DOHH2 (cell line): ENCODE measurements at regions not wholly inside any gene's neighbourhood (a gene's known extent, or its start where the extent isn't known, plus 50 kb on each side); places are given as distances from the start of the nearest gene placed in this dataset.

ENCODE experiments used
- H3F3A ChIP-seq: fragments of 200-600 bp; sonication (generic), shearing (Covaris generic); 2 replicates; pipeline ENCODE4 v1.6.0; 2016; ENCODE audit warnings: antibody characterized with exemption, mild to moderate bottlenecking; ENCODE audit not compliant: control insufficient read depth, insufficient read depth
- H3K27ac ChIP-seq: fragments of 200-600 bp; sonication (generic); 2 replicates; pipeline ENCODE4 v1.5.1; 2014; ENCODE audit warnings: low read depth, mild to moderate bottlenecking, low read length, moderate library complexity
- H3K27me3 ChIP-seq: fragments of 200-600 bp; sonication (generic); 2 replicates; pipeline ENCODE4 v1.6.1; 2014; ENCODE audit warnings: mild to moderate bottlenecking, low read length, mixed read lengths; ENCODE audit not compliant: control insufficient read depth
- H3K36me3 ChIP-seq: fragments of 200-600 bp; sonication (generic); 2 replicates; pipeline ENCODE4 v1.6.1; 2014; ENCODE audit warnings: mild to moderate bottlenecking, low read length, moderate library complexity, mixed read lengths; ENCODE audit not compliant: control insufficient read depth
- H3K4me1 ChIP-seq: fragments of 200-600 bp; sonication (generic); 2 replicates; pipeline ENCODE4 v1.6.1; 2014; ENCODE audit warnings: mild to moderate bottlenecking, low read length, mixed read lengths; ENCODE audit not compliant: control insufficient read depth
- H3K4me2 ChIP-seq: fragments of 200-600 bp; sonication (generic); 2 replicates; pipeline ENCODE4 v1.6.0; 2014; ENCODE audit warnings: mild to moderate bottlenecking, low read length, moderate library complexity
- H3K4me3 ChIP-seq: fragments of 200-600 bp; sonication (generic); 2 replicates; pipeline ENCODE4 v1.5.1; 2014; ENCODE audit warnings: mild to moderate bottlenecking, low read length, mixed read lengths
- H3K79me2 ChIP-seq: fragments of 200-600 bp; sonication (generic); 2 replicates; pipeline ENCODE4 v1.6.1; 2014; ENCODE audit warnings: mild to moderate bottlenecking, low read length, mixed read lengths; ENCODE audit not compliant: control insufficient read depth
- H3K9me2 ChIP-seq: fragments of 200-600 bp; sonication (generic); replicated peaks from 2 replicates; pipeline ENCODE4 v1.6.1; 2014; ENCODE audit warnings: mild to moderate bottlenecking, low read length, mixed read lengths; ENCODE audit not compliant: control insufficient read depth
- H3K9me3 ChIP-seq: fragments of 200-600 bp; sonication (generic); 2 replicates; pipeline ENCODE4 v1.6.1; 2014; ENCODE audit warnings: antibody characterized with exemption, low read length, mixed read lengths; ENCODE audit not compliant: control insufficient read depth, insufficient read depth
- H4K20me1 ChIP-seq: fragments of 200-600 bp; sonication (generic); 2 replicates; pipeline ENCODE4 v1.6.0; 2014; ENCODE audit warnings: low read depth, mild to moderate bottlenecking, antibody characterized with exemption, low read length, moderate library complexity; ENCODE audit not compliant: control insufficient read depth, insufficient read depth
- EZH2phosphoT487 ChIP-seq: fragments of 200-600 bp; sonication (generic); IDR thresholded peaks from 2 replicates; pipeline ENCODE4 v1.6.1; 2017; ENCODE audit warnings: borderline replicate concordance, mild to moderate bottlenecking, antibody characterized with exemption, low read length, moderate library complexity, mixed read lengths
- TF ChIP-seq, protein P1 (sequence below): fragments of 200-600 bp; sonication (generic); IDR thresholded peaks from one replicate; pipeline ENCODE4 v1.5.1; 2014; ENCODE audit warnings: antibody characterized with exemption, mild to moderate bottlenecking, low read depth, low read length; ENCODE audit not compliant: poor library complexity, severe bottlenecking

DNA sequence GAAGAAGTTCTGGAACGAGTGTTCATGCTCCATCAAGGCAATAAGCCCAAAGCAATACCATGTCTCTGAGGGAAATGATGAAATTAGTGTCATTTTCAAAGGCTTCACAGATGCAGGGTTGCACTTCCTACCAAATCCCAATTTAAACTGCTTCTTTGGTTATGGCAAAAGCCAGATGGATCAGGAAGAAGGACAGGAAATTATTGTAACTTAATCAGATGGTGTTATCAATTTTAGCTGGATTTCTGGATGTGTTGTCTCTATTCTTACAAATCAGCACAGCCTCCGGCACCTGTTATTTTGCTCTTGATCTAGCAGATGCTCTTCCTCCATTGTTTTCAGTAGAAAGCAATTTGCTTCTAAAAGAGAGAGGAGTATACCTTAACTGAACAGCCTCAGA lies 693.4 kb downstream of the SOCS6 start:
- Histone ChIP-seq H3K36me3 (no peaks in the 10 kb centered on the region), H3K27me3 (no peaks in the 10 kb centered on the region), H3K4me1 (no peaks in the 10 kb centered on the region), H4K20me1 (no peaks in the 10 kb centered on the region), H3K4me2 (no peak overlapping the region), H3K27ac (no peak overlapping the region), H3K4me3 (no peak overlapping the region), H3K9me3 (peaks cover 3% of the 10 kb centered on the region; the same call in 1 of the 2 replicates), H3K79me2 (no peaks in the 10 kb centered on the region), H3F3A (no peaks in the 10 kb centered on the region), H3K9me2 (no peaks in the 10 kb centered on the region)
- no peak for TF ChIP-seq EZH2phosphoT487
- TF ChIP-seq, protein P1, sequence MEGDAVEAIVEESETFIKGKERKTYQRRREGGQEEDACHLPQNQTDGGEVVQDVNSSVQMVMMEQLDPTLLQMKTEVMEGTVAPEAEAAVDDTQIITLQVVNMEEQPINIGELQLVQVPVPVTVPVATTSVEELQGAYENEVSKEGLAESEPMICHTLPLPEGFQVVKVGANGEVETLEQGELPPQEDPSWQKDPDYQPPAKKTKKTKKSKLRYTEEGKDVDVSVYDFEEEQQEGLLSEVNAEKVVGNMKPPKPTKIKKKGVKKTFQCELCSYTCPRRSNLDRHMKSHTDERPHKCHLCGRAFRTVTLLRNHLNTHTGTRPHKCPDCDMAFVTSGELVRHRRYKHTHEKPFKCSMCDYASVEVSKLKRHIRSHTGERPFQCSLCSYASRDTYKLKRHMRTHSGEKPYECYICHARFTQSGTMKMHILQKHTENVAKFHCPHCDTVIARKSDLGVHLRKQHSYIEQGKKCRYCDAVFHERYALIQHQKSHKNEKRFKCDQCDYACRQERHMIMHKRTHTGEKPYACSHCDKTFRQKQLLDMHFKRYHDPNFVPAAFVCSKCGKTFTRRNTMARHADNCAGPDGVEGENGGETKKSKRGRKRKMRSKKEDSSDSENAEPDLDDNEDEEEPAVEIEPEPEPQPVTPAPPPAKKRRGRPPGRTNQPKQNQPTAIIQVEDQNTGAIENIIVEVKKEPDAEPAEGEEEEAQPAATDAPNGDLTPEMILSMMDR = no peak

DNA sequence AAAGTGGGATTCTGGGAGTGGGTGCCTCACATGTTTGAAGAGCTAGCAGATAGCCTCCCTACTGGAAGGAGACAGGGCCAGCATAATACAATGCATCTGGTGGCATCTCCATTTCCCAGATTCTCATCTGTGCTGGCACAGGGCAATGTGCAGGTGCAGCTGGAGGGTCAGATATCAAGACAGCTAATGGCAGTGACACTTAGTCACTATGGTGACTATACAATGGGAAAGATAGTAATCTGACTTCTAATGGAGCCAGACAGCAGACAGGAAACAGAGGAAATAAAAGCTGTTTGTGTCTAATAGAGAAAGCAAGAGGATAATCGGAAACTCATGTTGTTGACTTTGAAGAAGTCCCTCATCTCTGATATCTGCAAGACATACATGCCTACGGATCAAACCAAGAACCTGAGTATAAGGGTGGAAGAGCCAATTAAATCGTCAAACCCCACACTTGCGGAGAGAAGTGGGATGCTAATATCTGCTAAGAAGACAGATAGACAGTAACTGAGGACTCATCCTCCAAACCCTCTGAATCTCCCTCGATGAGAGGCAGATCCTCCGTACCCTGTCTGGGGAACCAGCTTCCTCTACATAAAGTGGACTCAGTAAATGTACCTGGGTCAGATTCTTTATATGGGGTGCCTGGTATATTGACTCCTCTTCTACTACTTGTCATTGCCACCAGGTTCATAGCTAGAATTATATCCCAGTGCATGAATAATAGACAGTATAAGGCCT lies 692.7 kb downstream of the SOCS6 start:
- TF ChIP-seq, protein P1 = no peak
- TF ChIP-seq EZH2phosphoT487 = no peak
- Histone ChIP-seq H3K9me2 (no peaks in the 10 kb centered on the region), H3K9me3 (peaks cover 3% of the 10 kb centered on the region; the same call in 1 of the 2 replicates), H3K4me3 (no peak overlapping the region), H3K4me2 (no peak overlapping the region), H3K4me1 (no peaks in the 10 kb centered on the region), H3K79me2 (no peaks in the 10 kb centered on the region), H3K27me3 (no peaks in the 10 kb centered on the region), H3K36me3 (no peaks in the 10 kb centered on the region), H3K27ac (no peak overlapping the region), H4K20me1 (no peaks in the 10 kb centered on the region), H3F3A (no peaks in the 10 kb centered on the region)

DNA sequence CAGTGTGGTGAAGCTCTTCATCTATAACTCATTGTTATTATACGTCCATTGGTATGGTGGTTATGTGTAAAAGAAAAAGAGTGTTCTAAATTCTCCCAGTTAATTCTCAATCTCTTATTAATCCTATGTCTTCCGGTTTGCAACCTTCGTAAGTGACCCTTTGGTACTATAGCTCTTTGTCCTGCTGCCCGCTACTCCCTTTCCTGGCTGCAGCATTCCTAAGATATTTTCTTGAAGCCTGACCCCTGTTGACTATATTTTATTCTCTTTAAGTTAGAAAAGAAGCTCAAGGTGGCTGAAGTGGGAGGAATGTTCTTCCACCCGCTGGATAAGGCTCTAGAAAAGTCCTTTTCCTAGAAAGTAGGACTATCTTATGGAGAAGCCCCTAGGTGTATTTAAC lies 684.8 kb downstream of the SOCS6 start:
- Histone ChIP-seq H3K9me3 (no peaks in the 10 kb centered on the region), H3K4me3 (no peak overlapping the region), H3K9me2 (no peaks in the 10 kb centered on the region), H3K36me3 (no peaks in the 10 kb centered on the region), H3K4me2 (no peak overlapping the region), H3K79me2 (no peaks in the 10 kb centered on the region), H3K4me1 (no peaks in the 10 kb centered on the region), H3F3A (no peaks in the 10 kb centered on the region), H4K20me1 (no peaks in the 10 kb centered on the region), H3K27me3 (no peaks in the 10 kb centered on the region), H3K27ac (no peak overlapping the region)
- TF ChIP-seq, protein P1 = no peak
- TF ChIP-seq EZH2phosphoT487 = no peak
